Peyer's patch (tissue), 4 donors: ENCODE measurements at regions not wholly inside any gene's neighbourhood (a gene's known extent, or its start where the extent isn't known, plus 50 kb on each side); places are given as distances from the start of the nearest gene placed in this dataset.

ENCODE experiments used
- CTCF ChIP-seq, 6 experiments: fragments of 450-650 bp in 4 of 6; fragments of 200-600 bp in 2 of 6; sonication (generic) in 1 of 6; IDR thresholded peaks; one replicate each; pipeline ENCODE4 v1.5.1; 2017 to 2019; ENCODE audit warnings: antibody characterized with exemption in 6 of 6, mild to moderate bottlenecking in 3 of 6, moderate library complexity in 1 of 6
- POLR2A ChIP-seq, 2 donors: fragments of 450-650 bp; IDR thresholded peaks; one replicate each; pipeline ENCODE4 v1.5.1; 2017; ENCODE audit warnings: antibody characterized with exemption in 2 of 2, mild to moderate bottlenecking in 2 of 2, moderate library complexity in 2 of 2

GRCh38 chr2:136714452-136714951, 50.8 kb upstream of the THSD7B start:
- TF ChIP-seq CTCF (IDR thresholded peaks at IDR 0.05) (no peak), POLR2A (IDR thresholded peaks at IDR 0.05) (no peak)
